Mesothelial cell of epicardium (in vitro differentiated cells): ENCODE measurements at regions not wholly inside any gene's neighbourhood (a gene's known extent, or its start where the extent isn't known, plus 50 kb on each side); places are given as distances from the start of the nearest gene placed in this dataset.

ENCODE experiments used
- DNase-seq, 2 experiments: peaks; one replicate each; pipeline ENCODE4 v3.0.0; 2021; ENCODE audit warnings: low spot score in 2 of 2; ENCODE audit not compliant: unreplicated experiment in 2 of 2
- H3K27ac Mint-ChIP-seq: 2 replicates; pipeline ENCODE4 v1.8.0; 2021; ENCODE audit warnings: mixed read lengths
- H3K27me3 Mint-ChIP-seq: 2 replicates; pipeline ENCODE4 v1.8.0; 2021; ENCODE audit warnings: low read depth, mixed read lengths
- H3K36me3 Mint-ChIP-seq: 2 replicates; pipeline ENCODE4 v1.8.0; 2021; ENCODE audit warnings: mixed read lengths
- H3K4me1 Mint-ChIP-seq: 2 replicates; pipeline ENCODE4 v1.8.0; 2021; ENCODE audit warnings: mixed read lengths
- H3K4me3 Mint-ChIP-seq: 2 replicates; pipeline ENCODE4 v1.8.0; 2021; ENCODE audit warnings: mild to moderate bottlenecking, moderate library complexity, mixed read lengths
- H3K9me3 Mint-ChIP-seq: 2 replicates; pipeline ENCODE4 v1.8.0; 2021; ENCODE audit warnings: mixed read lengths
- TF ChIP-seq, protein P1 (sequence below): fragments of 200-600 bp; sonication (generic); IDR thresholded peaks from one replicate; pipeline ENCODE4 v1.5.0; 2021; ENCODE audit warnings: antibody characterized with exemption; ENCODE audit not compliant: unreplicated experiment

DNA sequence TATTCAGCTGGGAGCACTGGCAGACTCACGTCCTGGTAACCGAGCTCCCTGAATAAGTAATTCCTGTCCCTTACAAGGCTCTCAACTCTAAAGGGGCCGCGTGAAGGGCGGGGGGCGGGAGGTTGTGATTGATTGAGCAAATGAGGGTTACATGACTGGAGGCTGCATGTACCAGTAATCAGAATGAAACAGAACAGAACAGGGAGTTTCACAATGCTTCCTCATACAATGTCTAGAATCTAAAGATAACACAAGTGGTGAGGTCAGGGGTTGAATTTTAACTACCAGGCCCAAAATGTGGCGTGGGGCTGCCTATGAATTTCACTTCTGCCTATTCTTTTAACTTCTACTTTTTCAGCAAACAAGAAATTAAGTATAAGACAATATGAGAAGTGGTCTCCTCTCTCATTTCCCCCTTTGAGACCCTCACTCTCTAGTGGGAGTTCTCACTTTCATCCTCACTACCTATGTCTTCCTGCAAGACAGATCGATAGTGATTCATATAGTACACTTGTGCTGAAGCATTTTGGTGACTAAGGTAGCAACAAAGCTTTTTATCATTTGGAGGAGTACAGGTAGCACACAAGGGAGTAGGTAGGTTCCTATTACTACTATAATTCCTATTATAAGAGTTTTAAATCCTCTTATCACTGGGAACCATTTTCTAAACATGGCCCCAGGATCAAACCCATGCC lies 239.8 kb downstream of the KTN1 start:
- Mint-ChIP-seq H3K4me1 (no peaks in the 10 kb centered on the region), H3K4me3 (no peak overlapping the region), H3K36me3 (no peaks in the 10 kb centered on the region), H3K27ac (no peak overlapping the region), H3K9me3 (peaks cover 30% of the 10 kb centered on the region), H3K27me3 (peaks cover 13% of the 10 kb centered on the region)
- TF ChIP-seq, protein P1, sequence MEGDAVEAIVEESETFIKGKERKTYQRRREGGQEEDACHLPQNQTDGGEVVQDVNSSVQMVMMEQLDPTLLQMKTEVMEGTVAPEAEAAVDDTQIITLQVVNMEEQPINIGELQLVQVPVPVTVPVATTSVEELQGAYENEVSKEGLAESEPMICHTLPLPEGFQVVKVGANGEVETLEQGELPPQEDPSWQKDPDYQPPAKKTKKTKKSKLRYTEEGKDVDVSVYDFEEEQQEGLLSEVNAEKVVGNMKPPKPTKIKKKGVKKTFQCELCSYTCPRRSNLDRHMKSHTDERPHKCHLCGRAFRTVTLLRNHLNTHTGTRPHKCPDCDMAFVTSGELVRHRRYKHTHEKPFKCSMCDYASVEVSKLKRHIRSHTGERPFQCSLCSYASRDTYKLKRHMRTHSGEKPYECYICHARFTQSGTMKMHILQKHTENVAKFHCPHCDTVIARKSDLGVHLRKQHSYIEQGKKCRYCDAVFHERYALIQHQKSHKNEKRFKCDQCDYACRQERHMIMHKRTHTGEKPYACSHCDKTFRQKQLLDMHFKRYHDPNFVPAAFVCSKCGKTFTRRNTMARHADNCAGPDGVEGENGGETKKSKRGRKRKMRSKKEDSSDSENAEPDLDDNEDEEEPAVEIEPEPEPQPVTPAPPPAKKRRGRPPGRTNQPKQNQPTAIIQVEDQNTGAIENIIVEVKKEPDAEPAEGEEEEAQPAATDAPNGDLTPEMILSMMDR, result no peak
- no peak for DNase-seq

DNA sequence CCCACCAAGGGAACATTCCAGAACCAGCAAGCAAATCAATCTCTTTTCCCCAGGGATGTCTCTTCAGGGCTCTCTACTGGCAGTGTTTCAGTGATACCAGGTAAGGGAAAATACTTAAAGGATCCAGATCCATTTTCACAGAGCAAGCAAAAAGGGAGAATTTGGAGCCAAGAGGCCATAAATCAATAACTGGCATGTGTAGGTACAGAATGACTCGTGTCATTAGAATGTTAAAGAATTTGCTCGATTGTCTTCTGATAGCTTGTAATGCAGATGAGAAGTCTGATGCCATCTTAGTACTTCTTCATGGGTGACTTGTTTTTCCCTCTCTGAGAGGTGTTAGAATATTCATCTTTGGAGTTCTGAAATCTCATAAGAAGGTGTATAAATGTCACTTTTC lies 242.9 kb downstream of the KTN1 start:
- no peak overlapping the region for H3K27ac Mint-ChIP-seq
- DNase-seq, result no peak
- H3K4me3 Mint-ChIP-seq, result no peak overlapping the region
- H3K27me3 Mint-ChIP-seq, result peaks cover 20% of the 10 kb centered on the region
- no peaks in the 10 kb centered on the region for H3K4me1 Mint-ChIP-seq
- peaks cover 21% of the 10 kb centered on the region for H3K9me3 Mint-ChIP-seq
- no peaks in the 10 kb centered on the region for H3K36me3 Mint-ChIP-seq
- TF ChIP-seq, protein P1, result no peak

DNA sequence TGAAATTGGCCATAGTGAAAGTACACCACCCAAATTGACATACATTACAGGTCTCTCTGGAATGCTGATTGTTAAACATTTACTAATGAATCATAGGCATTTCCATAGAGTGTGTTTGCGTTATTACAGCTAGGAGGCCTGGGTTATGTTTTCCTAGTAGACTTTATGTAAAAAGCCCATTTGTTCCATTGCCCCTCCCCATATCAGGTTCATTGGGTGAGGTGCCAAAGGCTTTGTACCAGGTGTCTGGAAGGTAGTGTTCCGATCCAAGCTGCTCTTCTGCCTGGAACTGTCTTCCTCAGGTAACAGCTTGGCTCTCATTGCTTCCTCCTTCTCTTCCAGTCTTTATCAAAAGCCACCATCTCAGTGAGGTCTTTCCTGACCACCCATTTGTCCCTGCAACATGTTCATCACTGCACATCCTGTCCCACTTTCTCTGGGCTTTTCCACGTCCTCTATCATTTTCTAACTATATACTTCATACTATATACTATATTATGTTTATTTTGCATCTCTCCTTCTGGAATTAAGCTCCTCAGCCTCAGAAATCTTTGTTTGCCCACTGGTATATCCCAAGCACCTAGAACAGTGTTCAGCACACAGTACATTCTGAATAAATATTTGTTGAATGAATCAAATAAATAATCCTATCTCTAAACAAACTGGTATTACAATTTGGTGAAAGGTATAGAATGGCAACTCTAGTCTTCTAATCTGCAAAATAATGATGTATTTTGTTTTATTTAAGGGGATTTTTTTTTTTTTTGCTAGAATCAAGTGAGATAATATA lies 252.3 kb downstream of the KTN1 start:
- no peaks in the 10 kb centered on the region for H3K36me3 Mint-ChIP-seq
- no peak for DNase-seq
- H3K27ac Mint-ChIP-seq, result no peak overlapping the region
- H3K4me3 Mint-ChIP-seq, result no peak overlapping the region
- TF ChIP-seq, protein P1, result no peak
- H3K4me1 Mint-ChIP-seq, result no peaks in the 10 kb centered on the region
- H3K27me3 Mint-ChIP-seq, result peaks cover 4% of the 10 kb centered on the region
- H3K9me3 Mint-ChIP-seq, result no peaks in the 10 kb centered on the region

DNA sequence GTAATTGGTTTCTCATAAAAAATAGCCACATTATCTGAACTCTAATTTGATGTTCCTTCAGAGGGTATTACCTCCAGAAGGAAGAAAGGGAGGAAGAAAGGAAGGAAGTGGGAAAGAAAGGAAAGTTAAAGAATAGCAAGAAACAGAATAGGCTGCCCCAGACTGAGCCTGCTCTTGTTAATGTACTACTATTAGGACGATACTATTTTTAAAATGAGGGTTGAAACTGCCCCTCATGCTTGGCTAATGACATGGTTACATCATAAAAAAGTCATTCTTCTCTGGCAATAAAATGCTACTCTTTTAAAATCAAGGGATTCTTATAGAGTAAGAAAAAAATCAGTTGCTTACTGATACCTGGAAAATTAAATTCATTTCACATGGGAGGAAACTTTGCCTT lies 253.0 kb downstream of the KTN1 start:
- Mint-ChIP-seq H3K36me3 (no peaks in the 10 kb centered on the region), H3K27ac (no peak overlapping the region), H3K4me1 (no peaks in the 10 kb centered on the region), H3K9me3 (no peaks in the 10 kb centered on the region), H3K4me3 (no peak overlapping the region), H3K27me3 (peaks cover 4% of the 10 kb centered on the region)
- DNase-seq, result no peak
- TF ChIP-seq, protein P1, result no peak

DNA sequence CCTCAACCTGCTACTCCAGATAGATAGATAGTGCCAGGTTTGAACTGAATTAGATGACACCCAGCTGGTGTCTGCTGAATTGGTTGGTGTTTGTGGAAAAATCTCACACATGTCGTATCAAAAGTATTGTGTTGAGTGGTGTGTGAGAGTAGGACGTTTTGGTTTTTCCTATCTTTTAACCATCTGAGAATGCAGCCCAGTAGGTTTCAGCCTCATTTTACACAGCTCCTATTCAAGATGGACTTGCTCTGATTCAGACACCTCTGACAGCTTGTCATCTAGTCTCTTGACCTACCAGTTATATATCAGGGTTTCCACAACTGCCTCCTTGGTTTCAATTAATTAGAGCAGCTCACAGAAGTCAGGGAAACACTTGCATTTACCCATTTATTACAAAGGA lies 254.4 kb downstream of the KTN1 start:
- no peak overlapping the region for H3K27ac Mint-ChIP-seq
- no peaks in the 10 kb centered on the region for H3K4me1 Mint-ChIP-seq
- DNase-seq, result no peak
- no peak overlapping the region for H3K4me3 Mint-ChIP-seq
- peaks cover 4% of the 10 kb centered on the region for H3K27me3 Mint-ChIP-seq
- TF ChIP-seq, protein P1, result no peak
- no peaks in the 10 kb centered on the region for H3K36me3 Mint-ChIP-seq
- H3K9me3 Mint-ChIP-seq, result peaks cover 6% of the 10 kb centered on the region
